HG03060 (cell line): ENCODE measurements at regions not wholly inside any gene's neighbourhood (a gene's known extent, or its start where the extent isn't known, plus 50 kb on each side); places are given as distances from the start of the nearest gene placed in this dataset.

Source experiments
- ATAC-seq: cut with Tn5 transposase; IDR thresholded peaks from one replicate; pipeline ENCODE4 v1.9.1; 2021; ENCODE audit warnings: low read depth, moderate number of reproducible peaks; ENCODE audit not compliant: unreplicated experiment

GRCh38 chr9:118553465-118553864, 815.8 kb downstream of the BRINP1 start:
- no peak for ATAC-seq

- no peak for ATAC-seq
These were observed 814.2 kb downstream of the BRINP1 start for GRCh38 chr9:118554987-118555386.

GRCh38 chr9:118558026-118558425, 811.2 kb downstream of the BRINP1 start:
- no peak for ATAC-seq

GRCh38 chr9:118558891-118559290, 810.3 kb downstream of the BRINP1 start:
- ATAC-seq, result no peak

GRCh38 chr9:118561051-118561450, 808.2 kb downstream of the BRINP1 start:
- ATAC-seq, result no peak

GRCh38 chr9:118563677-118564076, 805.6 kb downstream of the BRINP1 start:
- ATAC-seq, result no peak

GRCh38 chr9:118567861-118568260, 801.4 kb downstream of the BRINP1 start:
- ATAC-seq, result no peak

GRCh38 chr9:118568704-118569103, 800.5 kb downstream of the BRINP1 start:
- no peak for ATAC-seq

- no peak for ATAC-seq
These were observed 800.1 kb downstream of the BRINP1 start for GRCh38 chr9:118569148-118569547.

- ATAC-seq, result no peak
These were observed 799.2 kb downstream of the BRINP1 start for GRCh38 chr9:118570066-118570465.

GRCh38 chr9:118575341-118576070, 793.7 kb downstream of the BRINP1 start:
- no peak for ATAC-seq

GRCh38 chr9:118577121-118577520, 792.1 kb downstream of the BRINP1 start:
- ATAC-seq, result no peak

GRCh38 chr9:118578467-118578866, 790.8 kb downstream of the BRINP1 start:
- ATAC-seq, result no peak

- no peak for ATAC-seq
These were observed 785.8 kb downstream of the BRINP1 start for GRCh38 chr9:118583414-118583813.

- no peak for ATAC-seq
These were observed 782.3 kb downstream of the BRINP1 start for GRCh38 chr9:118586978-118587377.

- ATAC-seq, result no peak
These were observed 774.8 kb downstream of the BRINP1 start for GRCh38 chr9:118594428-118594827.

- no peak for ATAC-seq
These were observed 773.4 kb downstream of the BRINP1 start for GRCh38 chr9:118595719-118596305.

GRCh38 chr9:118596374-118597015, 772.7 kb downstream of the BRINP1 start:
- no peak for ATAC-seq

- ATAC-seq, result no peak
These were observed 762.6 kb downstream of the BRINP1 start for GRCh38 chr9:118606668-118607067.

GRCh38 chr9:118609355-118610044, 759.7 kb downstream of the BRINP1 start:
- no peak for ATAC-seq

- ATAC-seq, result no peak
These were observed 757.0 kb downstream of the BRINP1 start for GRCh38 chr9:118612201-118612600.
